ENCODE measurements at regions not wholly inside any gene's neighbourhood (a gene's known extent, or its start where the extent isn't known, plus 50 kb on each side); places are given as distances from the start of the nearest gene placed in this dataset.

DNA sequence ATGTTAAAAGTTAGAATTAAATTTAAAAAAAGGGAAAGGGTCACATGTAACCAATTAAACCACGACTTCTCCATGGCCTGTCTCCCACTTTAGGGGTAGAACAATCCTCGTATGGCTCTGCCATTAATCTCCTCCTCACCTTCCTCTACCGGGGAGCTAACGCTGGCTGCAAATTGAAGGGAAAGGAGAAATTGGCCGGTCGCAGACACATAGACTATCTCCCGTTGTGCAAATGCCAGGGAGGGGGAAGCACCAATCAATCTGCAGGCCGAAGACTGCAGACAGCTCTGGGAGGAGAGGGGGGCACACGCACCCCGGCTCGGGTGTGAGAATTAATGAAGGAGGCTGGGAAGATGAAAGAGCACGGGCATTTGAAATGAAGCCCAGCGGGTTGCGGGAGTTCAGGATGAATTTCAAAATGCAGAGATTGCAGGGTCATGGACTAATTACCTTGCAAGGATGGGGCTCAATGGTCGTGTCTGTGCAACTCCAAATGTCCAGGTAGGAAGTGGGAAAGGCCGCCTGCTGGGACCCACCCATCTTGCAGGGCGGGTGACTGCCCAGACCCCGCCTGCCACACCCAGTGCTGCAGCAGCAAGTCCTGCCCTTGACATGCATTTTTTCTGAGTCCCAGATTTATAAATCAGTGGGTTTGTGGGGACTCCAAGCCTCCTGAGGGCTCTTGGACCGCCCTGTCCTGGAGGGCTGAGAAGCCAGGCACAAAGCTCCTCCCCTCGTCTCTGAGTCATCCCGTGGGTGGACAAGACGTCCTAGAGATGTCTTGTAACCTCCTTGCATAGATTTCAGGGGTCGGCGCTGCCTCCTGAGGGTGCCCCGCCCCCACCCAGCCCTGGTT, 534.2 kb downstream of the TBC1D22A start:
- DNase-seq (ENCODE audit: low spot score) = no peak

DNA sequence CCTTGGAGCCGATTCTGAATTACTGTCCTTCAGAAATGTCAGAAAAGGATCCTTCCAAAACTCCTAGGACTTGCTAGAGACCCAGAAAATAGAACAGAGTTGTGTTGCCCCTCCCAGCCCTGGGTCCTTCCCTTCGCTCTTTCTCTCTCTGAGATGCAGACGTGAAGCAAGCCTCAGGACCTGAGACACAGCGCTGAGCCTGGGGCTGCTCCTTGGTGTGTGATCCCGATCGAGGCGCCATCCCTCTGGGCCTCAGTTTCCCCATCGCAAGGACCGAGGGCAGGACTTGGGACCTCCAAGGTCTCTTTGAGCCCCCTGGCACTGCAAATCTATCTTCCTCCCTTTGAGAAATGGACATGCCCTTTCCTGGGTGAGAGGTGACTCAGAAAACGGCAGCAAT, 533.5 kb downstream of the TBC1D22A start:
- no peak for DNase-seq (ENCODE audit: low spot score)

DNA sequence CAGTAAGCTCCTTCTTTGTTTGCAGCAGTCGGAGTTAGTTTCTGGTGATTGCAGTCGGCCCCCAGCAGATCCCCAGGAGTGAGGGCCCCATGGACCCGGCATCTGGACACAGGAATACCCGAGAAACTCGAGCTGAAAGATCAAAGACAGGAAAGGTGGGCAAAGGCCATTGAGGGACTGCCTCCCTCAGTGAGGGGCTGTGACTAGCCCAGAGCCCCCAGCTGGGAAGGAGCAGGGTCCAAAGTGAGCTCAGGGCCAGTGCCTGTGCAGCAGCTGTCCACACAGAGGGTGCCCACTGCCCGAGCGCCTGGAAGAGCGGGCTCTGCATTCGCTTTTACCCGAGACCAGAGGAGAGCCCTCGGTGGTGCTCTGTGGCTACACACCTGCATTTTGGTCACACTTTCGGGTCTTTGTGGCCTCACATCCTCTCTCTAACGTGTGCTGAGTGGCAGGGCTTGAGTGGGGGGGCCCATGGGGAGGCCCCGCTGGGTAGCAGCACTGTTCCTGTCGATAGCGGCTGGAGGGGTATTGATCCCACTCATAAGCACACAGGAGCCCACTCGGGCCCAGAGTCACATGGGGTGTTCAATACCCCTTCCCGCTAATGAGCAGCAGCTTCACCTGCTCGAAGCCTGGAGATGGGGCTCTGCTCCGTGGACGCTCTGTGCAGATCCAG, 532.9 kb downstream of the TBC1D22A start:
- no peak for DNase-seq (ENCODE audit: low spot score)

DNA sequence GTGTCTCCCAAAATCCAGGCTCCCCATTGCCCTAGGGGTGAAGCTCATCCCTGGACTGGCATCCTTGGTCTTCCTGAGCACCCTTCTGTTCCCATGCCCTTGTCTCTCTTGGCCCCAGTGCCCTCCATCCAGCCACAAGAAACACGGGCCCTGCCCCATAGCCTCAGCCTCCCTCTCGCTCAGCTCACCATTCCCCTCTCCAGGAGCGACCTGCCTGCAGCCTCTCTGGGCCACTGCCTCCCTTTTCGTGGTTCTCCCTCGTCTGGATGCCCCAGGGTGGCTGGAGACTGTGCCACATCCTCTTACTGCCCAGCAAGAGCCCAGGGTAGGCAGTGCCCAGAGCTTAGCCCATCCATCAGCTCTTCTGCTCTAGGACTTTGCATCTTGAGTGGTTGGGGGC, 532.1 kb downstream of the TBC1D22A start:
- DNase-seq (ENCODE audit: low spot score) = no peak

DNA sequence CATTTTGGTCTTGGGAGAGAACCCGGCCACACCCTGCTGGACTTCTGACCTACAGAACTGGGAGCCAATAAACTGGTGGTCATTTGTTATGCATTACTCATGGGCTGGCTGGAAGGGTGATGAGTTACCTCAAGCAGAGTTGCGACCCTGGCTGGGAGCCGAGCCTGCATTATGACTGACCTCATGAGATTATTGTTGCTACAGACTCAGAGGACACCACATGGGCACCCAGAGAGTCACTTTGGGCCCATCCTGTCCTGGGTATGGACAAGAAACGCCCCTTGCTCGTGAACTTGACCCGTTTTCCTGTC, 531.7 kb downstream of the TBC1D22A start:
- no peak for DNase-seq (ENCODE audit: low spot score)

DNA sequence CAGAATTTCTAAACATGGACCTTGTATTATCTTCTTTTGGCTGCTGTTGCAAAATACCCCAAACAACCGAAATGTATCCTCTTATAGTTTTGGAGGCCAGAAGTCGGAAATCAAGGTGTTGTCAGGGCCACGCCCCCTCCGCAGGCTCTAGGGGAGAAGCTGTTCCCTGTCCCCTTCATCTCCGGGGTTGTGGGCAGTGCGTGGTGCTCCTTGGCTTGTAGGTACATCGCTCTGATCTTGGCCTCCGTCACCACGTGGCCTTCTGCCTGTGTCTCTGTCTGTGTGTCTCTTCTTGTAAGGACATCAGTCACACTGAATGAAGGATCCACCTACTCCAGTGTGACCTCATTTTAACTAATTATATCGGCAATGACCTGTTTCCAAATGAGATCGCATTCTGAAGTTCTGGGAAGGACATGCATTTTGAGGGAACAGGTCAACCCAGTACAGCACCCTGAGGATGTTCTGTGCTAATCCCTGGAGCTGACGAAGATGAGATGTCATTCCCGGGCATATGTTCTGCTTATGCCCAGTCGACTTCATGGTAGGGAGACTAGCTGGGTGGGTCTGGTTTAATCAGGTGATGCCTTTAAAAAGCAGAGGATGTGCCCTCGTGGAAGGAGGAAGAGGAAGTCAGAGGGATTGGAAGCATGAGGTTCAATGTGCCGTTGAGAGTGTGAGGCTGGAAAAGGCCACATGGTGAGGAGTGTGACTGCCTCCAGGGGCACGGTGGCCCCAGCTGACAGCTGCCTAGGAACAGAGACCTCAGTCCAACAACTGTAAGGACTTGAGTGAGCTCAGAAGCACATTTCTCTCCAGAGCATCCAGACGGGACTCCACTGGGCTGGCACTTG, 531.1 kb downstream of the TBC1D22A start:
- DNase-seq (ENCODE audit: low spot score) = no peak

DNA sequence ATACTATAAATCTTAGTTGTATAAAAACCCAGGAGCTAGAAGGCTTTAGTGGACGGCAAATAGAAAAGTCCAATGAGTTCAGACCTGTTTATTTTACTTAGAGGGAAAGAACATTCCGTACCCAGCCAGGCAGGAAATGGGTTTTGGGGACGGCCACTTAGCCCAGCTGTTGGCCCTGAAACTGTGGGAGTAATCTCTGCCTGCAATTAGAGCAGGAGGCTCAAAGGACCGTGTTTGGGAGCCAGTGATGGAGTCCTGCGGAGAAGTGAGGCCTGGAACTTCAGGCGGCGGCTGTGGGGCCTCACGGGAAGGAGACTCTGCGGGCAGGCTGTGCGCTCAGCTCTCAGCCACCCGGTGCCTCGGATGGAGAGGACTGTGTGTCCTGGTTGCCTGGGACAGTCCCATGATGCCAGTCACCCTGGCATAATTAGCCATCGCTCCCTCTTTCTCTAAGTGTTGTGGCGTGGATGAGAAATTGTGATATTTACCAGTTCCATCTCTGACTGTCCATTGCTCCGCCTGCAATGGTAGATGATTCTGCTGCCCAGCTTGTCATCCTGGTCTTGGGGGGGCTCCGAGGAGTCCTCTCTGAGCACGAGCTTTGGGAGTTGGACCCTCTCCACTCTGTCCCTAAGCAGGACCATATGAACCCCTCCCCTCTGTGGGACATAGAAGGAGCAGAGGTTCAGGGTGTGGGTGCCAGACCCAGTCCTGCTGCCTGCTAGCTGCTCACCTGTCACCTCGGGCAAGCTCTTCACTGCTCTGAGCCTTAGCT, 530.3 kb downstream of the TBC1D22A start:
- DNase-seq (ENCODE audit: low spot score) = no peak

DNA sequence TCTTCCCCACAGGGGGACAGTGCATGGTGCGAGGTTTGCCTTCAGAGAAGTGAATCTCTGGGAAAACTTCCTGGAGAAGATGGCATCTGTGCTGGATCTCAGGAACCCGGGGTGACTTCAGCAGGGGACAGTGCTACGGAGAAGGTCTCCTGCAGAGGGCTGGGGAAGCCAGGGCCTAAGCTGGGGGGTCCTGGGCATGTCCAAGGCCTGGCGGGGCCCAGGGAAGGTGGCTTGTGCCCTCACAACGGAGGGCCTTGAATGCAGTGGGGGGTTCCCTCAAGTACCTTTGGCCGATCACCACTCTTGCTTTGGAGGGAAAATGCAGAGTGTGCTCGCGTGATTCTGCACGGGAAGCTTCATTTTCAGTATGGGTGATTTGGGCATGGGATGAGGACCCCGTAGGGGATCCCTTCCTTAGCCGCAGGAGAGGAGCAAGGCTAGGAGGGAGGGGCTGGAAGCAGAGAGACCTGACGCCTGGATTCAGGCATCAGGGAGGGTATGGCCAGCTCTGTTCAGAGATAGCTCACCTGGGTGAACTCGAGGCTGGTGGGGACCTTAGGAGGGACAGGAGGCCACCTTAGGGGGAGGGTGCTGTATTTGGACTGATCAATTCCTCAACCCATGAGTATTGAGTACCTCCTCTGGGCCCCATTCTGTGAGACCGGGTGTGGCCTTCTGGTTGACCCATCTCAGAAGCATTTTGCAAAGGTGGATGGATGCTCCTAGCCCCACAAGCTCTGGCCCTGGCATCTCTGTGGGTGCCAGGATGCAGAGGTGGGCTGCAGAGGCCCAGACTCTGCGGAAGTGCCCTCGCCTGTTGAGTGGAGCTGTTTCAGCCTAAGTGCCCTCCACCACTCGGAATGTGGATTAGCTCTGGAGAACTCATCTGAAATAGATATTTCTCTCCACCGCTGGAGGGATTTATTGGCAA, 529.4 kb downstream of the TBC1D22A start:
- DNase-seq (ENCODE audit: low spot score) = no peak

DNA sequence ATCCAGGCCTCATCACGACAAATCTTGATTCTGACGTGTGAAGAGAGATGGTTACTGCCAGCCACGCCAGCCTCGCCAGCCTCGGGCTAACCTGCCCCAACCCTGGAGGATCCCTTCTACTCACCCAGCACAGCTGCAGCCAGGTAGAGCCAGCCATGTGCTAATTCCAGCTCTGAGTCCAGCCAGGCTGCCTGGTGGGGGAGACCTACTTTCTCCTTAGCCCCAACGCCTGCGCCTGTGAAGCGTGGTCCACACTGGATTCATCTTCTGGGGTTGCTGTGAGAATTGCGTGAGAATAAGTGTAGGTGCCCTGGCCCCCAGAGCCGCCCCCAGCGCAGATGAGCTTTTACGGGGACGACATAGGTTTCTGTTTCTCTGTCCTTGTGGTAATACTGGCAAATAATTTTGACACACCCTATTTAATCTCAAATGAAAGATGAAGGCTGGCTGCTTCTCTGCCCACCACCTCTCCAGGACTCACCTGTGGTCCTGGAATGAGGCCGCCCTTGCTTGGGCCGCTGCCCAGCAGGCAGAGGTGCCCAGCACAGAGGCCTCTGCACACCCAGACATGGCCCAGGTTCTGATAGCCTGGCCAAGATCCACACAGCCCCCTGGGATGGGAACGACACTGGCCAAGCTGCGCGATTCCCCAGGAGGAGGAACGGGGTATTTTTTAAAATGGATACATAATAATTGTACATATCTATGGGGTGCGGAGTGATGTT, 528.4 kb downstream of the TBC1D22A start:
- no peak for DNase-seq (ENCODE audit: low spot score)

DNA sequence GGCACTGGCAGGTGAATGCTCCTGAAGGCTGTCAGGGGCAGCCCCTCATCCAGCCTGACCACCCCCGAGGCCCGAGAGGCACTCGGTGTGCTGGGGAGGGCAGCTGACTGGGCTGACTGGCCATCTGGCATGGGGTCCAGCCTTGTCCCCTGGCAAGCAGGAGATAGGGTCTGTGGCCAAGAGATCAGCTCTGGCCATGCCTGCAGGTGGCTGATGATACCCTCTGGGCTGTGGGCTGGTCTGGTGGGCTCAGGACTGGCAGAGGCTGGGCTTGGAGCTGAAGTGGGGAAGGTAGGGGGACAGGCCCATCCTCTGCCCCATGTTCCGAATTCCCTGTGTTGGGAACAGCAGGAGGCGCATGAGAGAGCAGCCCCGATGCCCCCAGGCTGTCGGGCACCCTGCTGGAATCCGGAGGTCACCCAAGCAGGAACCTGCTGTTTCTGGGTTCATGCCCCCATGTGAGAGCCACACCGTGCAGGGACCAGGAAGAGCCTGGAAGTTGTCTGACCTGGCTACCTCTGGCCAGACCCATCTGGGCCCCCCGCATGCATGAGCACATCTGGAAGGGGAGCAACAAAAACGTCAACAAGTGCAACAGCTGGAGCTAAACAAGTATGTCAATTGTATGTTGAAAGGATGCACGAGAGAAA, 527.0 kb downstream of the TBC1D22A start:
- no peak for DNase-seq (ENCODE audit: low spot score)

DNA sequence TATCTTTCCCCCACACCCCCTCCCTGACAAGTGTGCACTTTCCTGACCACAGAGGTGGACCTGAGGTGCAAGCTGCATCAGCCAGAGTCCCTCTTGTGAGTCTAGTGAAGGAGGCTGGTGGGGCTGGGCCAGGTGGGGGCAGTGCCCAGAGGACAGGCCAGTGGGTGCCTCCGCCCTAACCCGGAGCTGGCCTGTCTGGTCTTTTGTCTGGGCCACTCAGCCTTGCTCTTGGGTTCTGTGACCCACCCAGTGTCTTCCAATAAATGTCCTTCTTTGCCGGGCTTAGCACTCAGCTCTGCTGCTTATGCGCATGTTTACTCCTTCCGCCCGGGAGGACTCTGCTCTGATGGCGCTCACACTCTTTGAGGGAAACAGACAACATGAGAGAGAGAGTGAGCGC, 526.2 kb downstream of the TBC1D22A start:
- DNase-seq (ENCODE audit: low spot score) = no peak

DNA sequence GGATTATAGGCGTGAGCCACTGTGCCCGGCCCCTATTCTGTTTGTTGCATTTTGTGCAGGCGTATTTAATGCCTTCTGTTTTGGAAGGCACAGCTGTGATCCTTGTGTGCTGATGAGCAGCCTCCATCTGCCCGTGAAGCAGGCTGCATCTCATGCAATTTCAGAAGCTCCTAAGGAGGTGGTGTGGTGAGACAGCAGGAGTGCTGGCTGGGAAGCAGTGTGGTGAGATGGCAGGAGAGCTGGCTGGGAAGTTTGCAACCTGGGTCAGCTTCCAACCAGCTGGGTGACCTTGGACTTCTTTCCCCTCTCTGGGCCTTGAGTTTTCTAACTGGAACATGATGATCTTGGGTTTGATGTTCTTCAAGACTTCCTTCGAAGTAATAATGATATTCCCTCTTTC, 525.1 kb downstream of the TBC1D22A start:
- DNase-seq (ENCODE audit: low spot score) = no peak

DNA sequence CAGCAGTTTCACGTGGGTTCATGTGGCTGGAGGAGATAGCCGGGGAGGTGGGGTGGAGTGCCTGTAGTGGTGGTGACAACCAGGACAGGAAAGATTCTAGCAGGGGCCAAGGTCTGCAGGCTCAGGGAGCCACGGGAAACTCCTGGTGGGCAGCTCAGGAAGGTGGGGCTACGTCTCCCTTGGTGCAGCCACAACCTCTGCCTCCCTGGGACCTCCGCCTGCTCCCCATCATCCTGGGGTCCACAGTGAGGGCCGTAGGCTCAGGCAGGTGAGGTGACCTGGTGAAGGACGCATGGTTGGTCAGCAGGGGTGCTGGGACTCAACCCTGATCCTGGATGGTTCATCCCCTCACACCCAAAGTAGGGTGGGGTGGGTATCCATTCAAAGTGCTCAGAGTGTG, 524.1 kb downstream of the TBC1D22A start:
- no peak for DNase-seq (ENCODE audit: low spot score)

DNA sequence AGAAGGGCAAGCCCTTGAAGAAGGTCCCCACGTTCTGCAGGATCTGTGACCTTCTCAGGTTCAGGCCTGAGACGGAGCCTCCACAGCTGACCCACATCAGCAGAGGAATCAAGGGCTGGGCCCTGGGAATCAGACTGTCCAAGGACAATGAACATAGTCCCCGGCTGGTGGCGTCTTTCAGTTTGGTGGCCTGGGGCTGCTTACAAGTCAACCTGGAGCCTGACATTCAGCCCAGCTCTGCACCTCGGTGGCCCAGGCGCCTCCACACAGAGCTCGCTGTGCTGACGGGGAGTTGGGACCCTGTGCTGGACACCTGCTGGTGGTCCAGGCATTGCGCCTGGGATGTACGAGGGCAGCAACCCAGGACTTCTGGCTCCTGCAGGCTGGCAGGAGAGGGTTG, 523.5 kb downstream of the TBC1D22A start:
- DNase-seq (ENCODE audit: low spot score) = no peak

DNA sequence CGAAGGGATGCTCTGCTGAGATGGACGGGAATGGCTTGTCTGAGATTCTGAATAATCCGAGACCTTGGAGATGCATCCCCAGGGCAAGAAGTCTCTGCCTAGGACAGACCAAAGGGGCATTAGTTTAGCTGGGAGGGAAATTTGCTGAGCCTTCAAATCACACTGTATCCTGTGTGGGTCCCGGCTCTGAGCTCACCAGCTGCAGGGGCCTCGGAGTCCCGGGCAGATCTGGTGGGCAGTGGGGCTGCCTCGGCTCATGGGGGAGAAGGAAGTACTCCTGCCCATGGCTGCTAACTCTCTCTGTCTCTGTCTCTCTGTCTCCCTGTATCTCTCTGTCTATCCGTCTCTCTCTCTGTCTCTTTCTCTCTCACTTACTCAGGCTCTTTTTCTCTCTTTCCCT, 522.4 kb downstream of the TBC1D22A start:
- no peak for DNase-seq (ENCODE audit: low spot score)

DNA sequence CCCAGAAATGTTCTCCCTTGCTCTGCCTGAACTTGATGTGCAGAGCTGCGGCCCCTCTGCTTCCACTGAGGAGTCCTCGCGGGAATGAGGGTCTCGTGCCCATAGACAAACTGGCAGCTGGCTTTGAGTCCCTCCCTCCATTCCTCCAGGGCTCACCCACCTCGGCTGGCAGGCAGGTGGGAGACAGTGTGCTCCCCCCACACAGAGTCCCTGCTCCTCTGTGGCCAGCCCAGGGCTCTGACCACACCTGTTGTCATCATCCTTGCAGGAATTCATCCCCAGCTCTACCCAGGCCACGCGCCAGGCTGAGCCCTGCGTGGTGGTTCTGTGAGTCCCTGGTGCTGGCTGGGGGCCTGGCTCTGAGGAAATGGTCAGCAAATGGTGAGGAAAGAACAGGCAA, 521.9 kb downstream of the TBC1D22A start:
- DNase-seq (ENCODE audit: low spot score) = no peak

DNA sequence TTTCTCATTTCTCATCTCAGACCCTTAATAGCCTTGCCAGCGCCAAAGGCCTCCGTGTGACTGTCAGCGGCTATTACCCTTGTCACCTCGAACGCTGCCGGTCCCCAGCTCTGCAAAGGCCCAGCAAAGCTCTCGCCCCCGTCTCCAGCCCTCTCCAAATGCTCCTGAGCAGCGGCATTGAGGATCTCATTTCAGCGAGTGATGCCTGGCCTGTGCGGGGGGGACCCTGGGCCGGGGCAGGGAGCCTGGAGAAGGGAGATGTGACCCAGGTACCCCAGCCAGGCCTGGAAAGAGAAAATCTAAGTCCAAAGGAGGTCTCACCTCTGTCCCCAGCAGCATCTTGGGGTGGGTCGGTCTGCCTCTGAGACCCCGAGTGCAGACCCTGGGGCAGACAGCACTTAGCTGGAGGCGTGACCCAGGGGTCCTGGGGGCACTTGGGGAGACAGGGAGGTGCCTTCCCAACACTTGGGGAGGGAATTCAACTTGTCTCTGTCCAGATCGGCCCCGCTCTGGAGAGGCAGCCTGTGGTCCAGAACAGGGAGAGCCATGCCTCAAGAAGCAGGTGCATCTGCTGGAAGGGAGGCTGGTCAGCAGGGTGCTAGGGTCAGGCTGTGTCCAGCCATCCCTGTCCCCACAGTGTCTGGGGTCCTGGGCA, 521.3 kb downstream of the TBC1D22A start:
- DNase-seq (ENCODE audit: low spot score) = no peak

DNA sequence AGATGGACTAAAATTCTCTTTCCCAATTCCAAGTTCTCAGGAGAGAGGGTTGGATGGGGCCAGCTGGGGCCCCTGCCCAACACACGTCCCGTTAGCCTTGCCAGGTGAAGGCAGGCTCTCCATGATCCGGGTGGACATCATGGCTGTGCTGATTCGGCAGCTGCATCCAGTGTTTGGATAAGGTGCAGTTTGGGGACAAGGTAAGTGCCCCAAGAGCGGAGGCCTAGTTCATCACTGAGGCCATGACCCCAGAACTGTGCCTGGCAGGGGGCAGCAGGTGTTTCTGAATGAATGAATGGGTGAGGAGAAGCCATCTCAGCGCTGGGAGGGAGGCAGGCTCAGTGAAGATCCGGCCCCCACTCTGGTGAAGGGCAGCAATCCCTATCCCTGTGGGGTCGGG, 520.4 kb downstream of the TBC1D22A start:
- DNase-seq (ENCODE audit: low spot score) = no peak

DNA sequence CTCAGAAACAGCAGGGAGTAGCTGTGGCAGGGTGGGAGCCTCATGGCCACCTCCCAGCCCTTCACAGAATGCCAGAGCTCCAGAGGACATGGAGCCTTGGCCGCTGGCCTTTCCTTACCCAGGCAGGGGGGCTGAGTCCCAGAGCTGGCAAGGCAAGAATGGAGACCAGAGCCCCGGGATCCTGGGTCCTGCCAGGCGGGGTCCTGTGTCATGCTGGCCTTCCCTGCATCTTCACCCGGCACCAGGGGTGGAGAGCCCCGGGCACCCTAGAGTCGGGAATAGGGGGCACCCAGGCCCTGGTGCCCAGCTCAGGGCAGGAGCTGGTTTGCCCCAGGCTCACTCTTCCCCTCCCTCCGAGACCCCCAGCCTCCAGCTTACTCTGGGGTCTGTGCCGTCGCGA, 519.9 kb downstream of the TBC1D22A start:
- DNase-seq (ENCODE audit: low spot score) = no peak

All from iPS-NIHi11 (cell line).